ENCODE measurements at regions not wholly inside any gene's neighbourhood (a gene's known extent, or its start where the extent isn't known, plus 50 kb on each side); places are given as distances from the start of the nearest gene placed in this dataset.
"Not testable (repeated sequence)": the region's sequence is repeated elsewhere in the genome, so short reads cannot be mapped to it uniquely, and the experiment has no call there.

- no peak for DNase-seq (ENCODE audit: low spot score in 2 of 2)
- H3K27ac Mint-ChIP-seq (ENCODE audit: low read depth), result no peak overlapping the region
Observed at GRCh38 chr12:95358111-95359083, 115.6 kb upstream of the METAP2 start.

DNA sequence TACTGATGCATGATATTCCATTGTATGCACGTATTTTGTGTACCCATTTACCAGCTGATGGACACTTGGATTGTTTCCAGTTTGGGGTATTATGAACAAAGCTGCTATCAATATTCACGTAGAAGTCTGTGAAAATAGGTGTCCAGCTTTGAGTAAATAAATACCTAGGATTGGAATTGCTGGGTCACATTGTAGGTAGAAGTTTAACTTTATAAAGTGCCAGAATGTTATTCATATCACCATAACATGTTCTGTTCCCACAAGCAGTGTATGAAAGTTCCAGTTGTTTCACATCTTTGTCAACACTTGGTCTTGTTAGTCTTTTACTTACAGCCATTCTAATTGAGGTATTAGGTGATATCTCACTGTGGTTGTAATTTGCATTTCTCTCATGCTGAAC lies 108.0 kb upstream of the METAP2 start:
- no peak overlapping the region for H3K27ac Mint-ChIP-seq (ENCODE audit: low read depth)
- no peaks in the 10 kb centered on the region for H3K9me3 Mint-ChIP-seq
- ATAC-seq (replicated peaks; ENCODE audit: extremely low read depth, poor library complexity, severe bottlenecking) (no peak), DNase-seq (ENCODE audit: low spot score in 2 of 2) (no peak)
- no peaks in the 10 kb centered on the region for H3K4me1 Mint-ChIP-seq
- H3K4me3 Mint-ChIP-seq, result no peak overlapping the region
- H3K27me3 Mint-ChIP-seq, result peaks cover 15% of the 10 kb centered on the region
- no peaks in the 10 kb centered on the region for H3K36me3 Mint-ChIP-seq (ENCODE audit: insufficient read depth)

More at GRCh38 chr12:95358111-95359083, 115.6 kb upstream of the METAP2 start:
- no peak for ATAC-seq (replicated peaks; ENCODE audit: extremely low read depth, poor library complexity, severe bottlenecking)
- Mint-ChIP-seq H3K36me3 (ENCODE audit: insufficient read depth) (peaks cover 2% of the 10 kb centered on the region), H3K27me3 (no peaks in the 10 kb centered on the region), H3K4me1 (no peaks in the 10 kb centered on the region), H3K4me3 (no peak overlapping the region), H3K9me3 (no peaks in the 10 kb centered on the region)

GRCh38 chr12:95368931-95369330 lies 105.0 kb upstream of the METAP2 start:
- Mint-ChIP-seq H3K9me3 (no peaks in the 10 kb centered on the region), H3K4me1 (no peaks in the 10 kb centered on the region), H3K4me3 (no peak overlapping the region), H3K27me3 (peaks cover 22% of the 10 kb centered on the region), H3K27ac (ENCODE audit: low read depth) (no peak overlapping the region), H3K36me3 (ENCODE audit: insufficient read depth) (no peaks in the 10 kb centered on the region)
- DNase-seq (ENCODE audit: low spot score in 2 of 2) (no peak), ATAC-seq (replicated peaks; ENCODE audit: extremely low read depth, poor library complexity, severe bottlenecking) (no peak)

DNA sequence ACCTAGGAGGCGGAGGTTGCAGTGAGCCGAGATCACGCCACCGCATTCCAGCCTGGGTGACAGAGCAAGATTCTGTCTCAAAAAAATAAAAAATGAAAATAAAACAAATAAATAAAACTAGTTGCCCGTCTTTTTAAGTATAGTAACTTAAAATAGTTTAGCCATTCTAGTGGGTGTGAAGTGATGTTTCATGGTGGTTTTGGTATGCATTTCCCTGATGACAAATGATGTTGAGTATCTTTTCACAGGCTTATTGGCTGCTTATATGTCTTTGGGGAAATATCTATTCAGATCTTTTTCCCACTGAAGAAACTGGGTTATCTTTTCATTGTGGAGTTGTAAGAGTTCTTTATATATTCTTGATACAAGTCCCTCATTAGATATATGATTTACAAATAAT lies 102.4 kb upstream of the METAP2 start:
- no peaks in the 10 kb centered on the region for H3K9me3 Mint-ChIP-seq
- ATAC-seq (replicated peaks; ENCODE audit: extremely low read depth, poor library complexity, severe bottlenecking), result no peak
- DNase-seq (ENCODE audit: low spot score in 2 of 2), result no peak

DNA sequence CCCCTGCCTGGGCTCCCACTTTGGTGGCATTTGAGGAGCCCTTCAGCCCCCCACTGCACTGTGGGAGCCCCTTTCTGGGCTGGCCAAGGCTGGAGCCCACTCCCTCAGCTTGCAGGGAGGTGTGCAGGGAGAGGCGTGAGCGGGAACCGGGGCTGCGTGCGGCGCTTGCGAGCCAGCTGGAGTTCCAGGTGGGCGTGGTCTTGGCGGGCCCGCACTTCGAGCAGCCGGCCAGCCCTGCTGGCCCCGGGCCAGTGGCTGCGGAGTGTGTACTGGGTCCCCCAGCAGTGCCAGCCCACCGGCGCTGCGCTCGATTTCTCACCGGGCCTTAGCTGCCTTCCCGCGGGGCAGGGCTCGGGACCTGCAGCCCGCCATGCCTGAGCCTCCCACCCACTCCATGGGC lies 94.5 kb upstream of the METAP2 start:
- H3K9me3 Mint-ChIP-seq; H3K27ac Mint-ChIP-seq (ENCODE audit: low read depth); H3K4me1 Mint-ChIP-seq; ATAC-seq (replicated peaks; ENCODE audit: extremely low read depth, poor library complexity, severe bottlenecking); H3K4me3 Mint-ChIP-seq; DNase-seq (ENCODE audit: low spot score in 2 of 2); H3K27me3 Mint-ChIP-seq; H3K36me3 Mint-ChIP-seq (ENCODE audit: insufficient read depth): not testable (repeated sequence)

More for the DNA sequence above, 102.4 kb upstream of the METAP2 start:
- Mint-ChIP-seq H3K4me3 (no peak overlapping the region), H3K36me3 (ENCODE audit: insufficient read depth) (no peaks in the 10 kb centered on the region), H3K27ac (ENCODE audit: low read depth) (no peak overlapping the region), H3K4me1 (no peaks in the 10 kb centered on the region), H3K27me3 (peaks cover 17% of the 10 kb centered on the region)

- H3K27me3 Mint-ChIP-seq; H3K36me3 Mint-ChIP-seq (ENCODE audit: insufficient read depth); DNase-seq (ENCODE audit: low spot score in 2 of 2); ATAC-seq (replicated peaks; ENCODE audit: extremely low read depth, poor library complexity, severe bottlenecking); H3K4me1 Mint-ChIP-seq; H3K27ac Mint-ChIP-seq (ENCODE audit: low read depth); H3K4me3 Mint-ChIP-seq; H3K9me3 Mint-ChIP-seq: not testable (repeated sequence)
Observed at GRCh38 chr12:95380334-95380733, 93.6 kb upstream of the METAP2 start.

GRCh38 chr12:95380997-95381786 lies 92.8 kb upstream of the METAP2 start:
- Mint-ChIP-seq H3K9me3 (no peaks in the 10 kb centered on the region), H3K27ac (ENCODE audit: low read depth) (no peak overlapping the region), H3K27me3 (no peaks in the 10 kb centered on the region), H3K36me3 (ENCODE audit: insufficient read depth) (no peaks in the 10 kb centered on the region), H3K4me1 (no peaks in the 10 kb centered on the region), H3K4me3 (no peak overlapping the region)
- DNase-seq (ENCODE audit: low spot score in 2 of 2) (no peak), ATAC-seq (replicated peaks; ENCODE audit: extremely low read depth, poor library complexity, severe bottlenecking) (no peak)

GRCh38 chr12:95383920-95384319 lies 90.0 kb upstream of the METAP2 start:
- not testable (repeated sequence) for H3K9me3 Mint-ChIP-seq; H3K4me3 Mint-ChIP-seq; H3K4me1 Mint-ChIP-seq; ATAC-seq (replicated peaks; ENCODE audit: extremely low read depth, poor library complexity, severe bottlenecking); H3K27ac Mint-ChIP-seq (ENCODE audit: low read depth); H3K36me3 Mint-ChIP-seq (ENCODE audit: insufficient read depth); DNase-seq (ENCODE audit: low spot score in 2 of 2)
- peaks cover 11% of the 10 kb centered on the region for H3K27me3 Mint-ChIP-seq

DNA sequence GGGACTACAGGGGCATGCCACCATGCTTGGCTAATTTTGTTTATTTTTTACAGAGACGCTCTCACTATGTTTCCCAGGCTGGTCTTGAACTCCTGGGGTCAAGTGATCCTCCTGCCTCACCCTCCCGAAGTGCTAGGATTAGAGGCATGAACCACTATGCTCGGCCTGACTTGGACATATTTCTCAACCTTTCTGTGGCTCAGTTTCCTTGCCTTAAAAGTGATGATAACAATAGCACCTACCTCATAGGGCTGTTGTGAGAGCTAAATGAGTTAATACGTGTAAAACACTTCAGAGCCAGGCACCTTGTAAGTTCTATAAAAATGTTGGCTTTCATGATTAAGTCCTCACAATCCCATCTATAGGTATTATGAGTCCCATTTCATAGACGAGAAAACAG lies 89.2 kb upstream of the METAP2 start:
- Mint-ChIP-seq H3K9me3 (no peaks in the 10 kb centered on the region), H3K4me3 (no peak overlapping the region), H3K4me1 (no peaks in the 10 kb centered on the region), H3K27me3 (peaks cover 16% of the 10 kb centered on the region), H3K36me3 (ENCODE audit: insufficient read depth) (no peaks in the 10 kb centered on the region), H3K27ac (ENCODE audit: low read depth) (no peak overlapping the region)
- DNase-seq (ENCODE audit: low spot score in 2 of 2), result no peak
- ATAC-seq (replicated peaks; ENCODE audit: extremely low read depth, poor library complexity, severe bottlenecking), result no peak

- H3K4me1 Mint-ChIP-seq, result no peaks in the 10 kb centered on the region
- no peaks in the 10 kb centered on the region for H3K36me3 Mint-ChIP-seq (ENCODE audit: insufficient read depth)
- no peaks in the 10 kb centered on the region for H3K9me3 Mint-ChIP-seq
- no peak overlapping the region for H3K4me3 Mint-ChIP-seq
- DNase-seq (ENCODE audit: low spot score in 2 of 2), result no peak
- H3K27me3 Mint-ChIP-seq, result peaks cover 23% of the 10 kb centered on the region
- H3K27ac Mint-ChIP-seq (ENCODE audit: low read depth), result no peak overlapping the region
- no peak for ATAC-seq (replicated peaks; ENCODE audit: extremely low read depth, poor library complexity, severe bottlenecking)
Observed at GRCh38 chr12:95385246-95386035, 88.5 kb upstream of the METAP2 start.

DNA sequence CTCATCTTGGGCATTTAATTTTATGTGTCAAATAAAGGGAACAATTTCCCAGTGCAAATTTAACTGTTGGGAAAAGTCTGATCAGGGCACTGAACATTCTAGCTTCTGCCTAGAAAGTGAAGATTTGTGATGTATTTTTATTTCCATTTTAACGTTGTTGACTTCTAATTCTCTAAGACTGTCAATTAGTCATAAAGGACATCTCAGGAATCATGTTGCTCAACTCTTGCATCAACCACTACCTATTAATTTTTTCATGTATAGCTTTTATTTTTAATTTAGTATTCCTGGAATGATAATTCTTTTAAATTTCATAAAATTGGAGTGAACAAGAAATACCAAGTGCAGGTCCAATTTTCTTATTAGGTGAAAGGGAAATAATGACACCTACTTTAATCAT lies 87.9 kb upstream of the METAP2 start:
- Mint-ChIP-seq H3K36me3 (ENCODE audit: insufficient read depth) (no peaks in the 10 kb centered on the region), H3K9me3 (no peaks in the 10 kb centered on the region), H3K27me3 (peaks cover 28% of the 10 kb centered on the region), H3K27ac (ENCODE audit: low read depth) (no peak overlapping the region), H3K4me3 (no peak overlapping the region), H3K4me1 (no peaks in the 10 kb centered on the region)
- ATAC-seq (replicated peaks; ENCODE audit: extremely low read depth, poor library complexity, severe bottlenecking), result no peak
- no peak for DNase-seq (ENCODE audit: low spot score in 2 of 2)

- H3K27ac Mint-ChIP-seq (ENCODE audit: low read depth); H3K4me3 Mint-ChIP-seq; H3K36me3 Mint-ChIP-seq (ENCODE audit: insufficient read depth); ATAC-seq (replicated peaks; ENCODE audit: extremely low read depth, poor library complexity, severe bottlenecking); DNase-seq (ENCODE audit: low spot score in 2 of 2); H3K9me3 Mint-ChIP-seq; H3K4me1 Mint-ChIP-seq: not testable (repeated sequence)
- H3K27me3 Mint-ChIP-seq, result peaks cover 35% of the 10 kb centered on the region
Observed at GRCh38 chr12:95388260-95388659, 85.7 kb upstream of the METAP2 start.
